OCI-LY1 (cell line): ENCODE measurements at regions not wholly inside any gene's neighbourhood (a gene's known extent, or its start where the extent isn't known, plus 50 kb on each side); places are given as distances from the start of the nearest gene placed in this dataset.

Experiments used
- H2AFZ ChIP-seq: fragments of 200-600 bp; sonication (generic), shearing (Covaris generic); 2 replicates; pipeline ENCODE4 v1.6.0; 2014; ENCODE audit warnings: antibody characterized with exemption, mild to moderate bottlenecking, low read length
- H3F3A ChIP-seq: fragments of 200-600 bp; sonication (generic), shearing (Covaris generic); 2 replicates; pipeline ENCODE4 v1.6.0; 2014; ENCODE audit warnings: mild to moderate bottlenecking, antibody characterized with exemption, low read length, moderate library complexity; ENCODE audit not compliant: insufficient read depth
- H3K27ac ChIP-seq: fragments of 200-600 bp; sonication (generic); 2 replicates; pipeline ENCODE4 v1.5.1; 2014; ENCODE audit warnings: low read length, mixed run types, mild to moderate bottlenecking, low read depth; ENCODE audit not compliant: poor library complexity, severe bottlenecking
- H3K27me3 ChIP-seq: fragments of 200-600 bp; sonication (generic); 2 replicates; pipeline ENCODE4 v1.6.0; 2014; ENCODE audit warnings: antibody characterized with exemption, mild to moderate bottlenecking, low read length, moderate library complexity; ENCODE audit not compliant: insufficient read depth
- H3K36me3 ChIP-seq: fragments of 200-600 bp; sonication (generic); 2 replicates; pipeline ENCODE4 v1.6.1; 2014; ENCODE audit warnings: mild to moderate bottlenecking, antibody characterized with exemption, low read length, moderate library complexity, mixed read lengths; ENCODE audit not compliant: insufficient read depth
- H3K4me1 ChIP-seq: fragments of 200-600 bp; sonication (generic); 2 replicates; pipeline ENCODE4 v1.5.1; 2014; ENCODE audit warnings: mild to moderate bottlenecking, low read length, moderate library complexity; ENCODE audit not compliant: insufficient read depth, severe bottlenecking
- H3K4me2 ChIP-seq: fragments of 200-600 bp; sonication (generic), shearing (Covaris generic); 2 replicates; pipeline ENCODE4 v1.6.1; 2014; ENCODE audit warnings: low read length
- H3K4me3 ChIP-seq: fragments of 200-600 bp; sonication (generic); 2 replicates; pipeline ENCODE4 v1.5.1; 2014; ENCODE audit warnings: low read length, low read depth, mild to moderate bottlenecking, mixed read lengths; ENCODE audit not compliant: poor library complexity, severe bottlenecking
- H3K79me2 ChIP-seq: fragments of 200-600 bp; shearing (Covaris generic); 2 replicates; pipeline ENCODE4 v1.6.1; 2016; ENCODE audit warnings: mixed run types, low read length, mixed read lengths; ENCODE audit not compliant: insufficient read depth
- H3K9ac ChIP-seq: fragments of 200-600 bp; sonication (generic), shearing (Covaris generic); 2 replicates; pipeline ENCODE4 v1.6.1; 2014; ENCODE audit warnings: mild to moderate bottlenecking, low read length, mixed read lengths
- H3K9me2 ChIP-seq: fragments of 200-600 bp; sonication (generic), shearing (Covaris generic); 2 replicates; pipeline ENCODE4 v1.6.1; 2014; ENCODE audit warnings: low read depth, mild to moderate bottlenecking, low read length, mixed read lengths
- H3K9me3 ChIP-seq: fragments of 200-600 bp; shearing (Covaris generic); 2 replicates; pipeline ENCODE4 v1.6.1; 2014; ENCODE audit warnings: low read length, mixed read lengths
- H4K20me1 ChIP-seq: fragments of 200-600 bp; sonication (generic), shearing (Covaris generic); 2 replicates; pipeline ENCODE4 v1.6.0; 2016; ENCODE audit warnings: mild to moderate bottlenecking, low read length; ENCODE audit not compliant: insufficient read depth
- EZH2 ChIP-seq: fragments of 200-600 bp; sonication (generic), shearing (Covaris generic); IDR thresholded peaks from 2 replicates; pipeline ENCODE4 v1.8.0; 2017; ENCODE audit warnings: borderline replicate concordance, mixed run types, mild to moderate bottlenecking, antibody characterized with exemption, low read length, moderate library complexity, mixed read lengths
- TF ChIP-seq, protein P1 (sequence below): fragments of 200-600 bp; sonication (generic), shearing (Covaris generic); IDR thresholded peaks from 2 replicates; pipeline ENCODE4 v1.5.1; 2017; ENCODE audit warnings: mild to moderate bottlenecking, antibody characterized with exemption, low read length, moderate library complexity, mixed read lengths

DNA sequence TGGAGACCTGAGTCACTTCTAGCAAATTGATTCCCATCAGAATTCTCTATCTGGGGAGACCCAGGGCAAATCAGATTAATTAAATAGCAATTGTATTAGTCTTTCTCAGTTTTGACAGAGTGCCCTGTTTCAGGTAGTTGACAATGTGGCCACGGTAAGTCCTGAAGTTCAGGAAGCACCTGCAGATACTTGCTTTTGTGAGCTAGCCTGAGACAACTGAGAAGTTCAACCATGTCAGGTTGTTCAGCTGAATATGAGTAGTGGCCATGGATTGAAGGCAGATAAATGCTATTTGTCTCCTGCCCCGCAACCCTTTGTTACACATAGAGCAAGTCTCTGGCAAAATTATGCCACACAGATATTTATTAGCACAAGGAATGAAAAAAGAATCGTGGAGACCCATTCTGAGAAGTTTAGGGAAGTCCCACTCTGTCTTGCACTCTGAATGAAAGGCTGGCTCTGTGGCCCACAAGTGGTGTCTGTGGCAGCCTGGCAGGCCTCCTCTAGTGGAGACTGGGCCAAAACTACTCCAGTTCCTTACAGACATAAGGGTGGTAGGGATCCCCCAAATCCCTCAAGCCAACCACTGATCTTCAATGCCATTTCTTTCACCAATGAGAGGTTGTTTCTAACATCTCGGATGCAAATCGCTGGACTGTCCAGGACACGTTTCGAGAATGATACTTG is 61.3 kb downstream of the POU3F3 start:
- Histone ChIP-seq H3K36me3 (no peaks in the 10 kb centered on the region), H3K27ac (no peak overlapping the region), H3K9me3 (no peaks in the 10 kb centered on the region), H3K9me2 (no peaks in the 10 kb centered on the region), H3K4me2 (no peak overlapping the region), H3K79me2 (no peaks in the 10 kb centered on the region), H3K9ac (no peak overlapping the region), H2AFZ (no peak overlapping the region), H3K4me1 (no peaks in the 10 kb centered on the region), H3K27me3 (no peaks in the 10 kb centered on the region), H3F3A (no peaks in the 10 kb centered on the region), H4K20me1 (no peaks in the 10 kb centered on the region), H3K4me3 (no peak overlapping the region)
- no peak for TF ChIP-seq EZH2
- TF ChIP-seq, protein P1, sequence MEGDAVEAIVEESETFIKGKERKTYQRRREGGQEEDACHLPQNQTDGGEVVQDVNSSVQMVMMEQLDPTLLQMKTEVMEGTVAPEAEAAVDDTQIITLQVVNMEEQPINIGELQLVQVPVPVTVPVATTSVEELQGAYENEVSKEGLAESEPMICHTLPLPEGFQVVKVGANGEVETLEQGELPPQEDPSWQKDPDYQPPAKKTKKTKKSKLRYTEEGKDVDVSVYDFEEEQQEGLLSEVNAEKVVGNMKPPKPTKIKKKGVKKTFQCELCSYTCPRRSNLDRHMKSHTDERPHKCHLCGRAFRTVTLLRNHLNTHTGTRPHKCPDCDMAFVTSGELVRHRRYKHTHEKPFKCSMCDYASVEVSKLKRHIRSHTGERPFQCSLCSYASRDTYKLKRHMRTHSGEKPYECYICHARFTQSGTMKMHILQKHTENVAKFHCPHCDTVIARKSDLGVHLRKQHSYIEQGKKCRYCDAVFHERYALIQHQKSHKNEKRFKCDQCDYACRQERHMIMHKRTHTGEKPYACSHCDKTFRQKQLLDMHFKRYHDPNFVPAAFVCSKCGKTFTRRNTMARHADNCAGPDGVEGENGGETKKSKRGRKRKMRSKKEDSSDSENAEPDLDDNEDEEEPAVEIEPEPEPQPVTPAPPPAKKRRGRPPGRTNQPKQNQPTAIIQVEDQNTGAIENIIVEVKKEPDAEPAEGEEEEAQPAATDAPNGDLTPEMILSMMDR, result no peak

DNA sequence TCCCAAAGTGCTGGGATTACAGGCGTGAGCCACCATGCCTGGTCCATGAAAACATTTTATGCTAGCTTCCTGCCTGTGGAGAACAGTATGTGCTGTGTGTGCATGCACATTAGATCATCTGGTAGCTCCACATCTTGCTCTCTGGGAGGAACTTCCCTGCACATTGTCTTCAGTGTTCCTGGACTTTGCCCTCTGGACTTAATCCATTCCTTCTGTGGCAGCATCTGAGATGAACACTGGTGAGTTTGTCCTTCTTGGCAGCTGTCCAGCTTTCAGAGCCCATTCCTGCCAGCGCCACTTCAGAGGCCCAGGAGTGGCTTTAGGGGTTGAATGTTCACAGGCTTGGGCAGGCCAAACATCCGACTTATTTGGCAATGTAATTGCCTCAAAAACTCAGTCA is 65.2 kb downstream of the POU3F3 start:
- no peak overlapping the region for H3K4me3 ChIP-seq
- no peaks in the 10 kb centered on the region for H4K20me1 ChIP-seq
- no peak for TF ChIP-seq EZH2
- TF ChIP-seq, protein P1, result no peak
- no peaks in the 10 kb centered on the region for H3K27me3 ChIP-seq
- no peak overlapping the region for H2AFZ ChIP-seq
- no peak overlapping the region for H3K4me2 ChIP-seq
- H3K4me1 ChIP-seq, result no peaks in the 10 kb centered on the region
- H3K9me2 ChIP-seq, result no peaks in the 10 kb centered on the region
- H3F3A ChIP-seq, result no peaks in the 10 kb centered on the region; the same call in 1 of the 2 replicates
- no peak overlapping the region for H3K27ac ChIP-seq
- H3K9ac ChIP-seq, result no peak overlapping the region
- H3K36me3 ChIP-seq, result no peaks in the 10 kb centered on the region
- no peaks in the 10 kb centered on the region for H3K9me3 ChIP-seq
- H3K79me2 ChIP-seq, result no peaks in the 10 kb centered on the region

DNA sequence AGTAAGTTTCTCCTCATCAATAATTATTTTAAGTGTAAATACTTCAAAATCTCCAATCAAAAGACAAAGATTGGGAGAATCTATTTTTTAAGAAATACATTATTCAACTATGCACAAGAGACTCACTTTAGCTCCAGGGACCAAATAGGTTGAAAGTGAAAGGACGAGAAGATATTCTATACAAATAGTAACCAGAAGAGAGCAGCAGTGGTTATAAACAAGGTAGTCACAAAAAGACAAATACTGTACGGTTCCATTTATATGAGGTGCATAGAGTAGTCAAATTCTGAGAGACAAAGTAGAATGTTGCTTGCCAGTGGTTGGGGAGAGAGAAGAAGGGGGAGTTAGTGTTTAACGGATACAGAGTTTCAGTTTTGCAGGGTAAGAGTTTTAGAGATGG is 69.8 kb downstream of the POU3F3 start:
- Histone ChIP-seq H4K20me1 (no peaks in the 10 kb centered on the region), H3K9me3 (no peaks in the 10 kb centered on the region), H3K27me3 (no peaks in the 10 kb centered on the region), H3K9ac (no peak overlapping the region), H3K36me3 (no peaks in the 10 kb centered on the region), H3K4me1 (no peaks in the 10 kb centered on the region), H3F3A (no peaks in the 10 kb centered on the region; the same call in 1 of the 2 replicates), H3K79me2 (no peaks in the 10 kb centered on the region), H2AFZ (no peak overlapping the region), H3K4me3 (no peak overlapping the region), H3K27ac (no peak overlapping the region), H3K4me2 (no peak overlapping the region), H3K9me2 (no peaks in the 10 kb centered on the region)
- TF ChIP-seq, protein P1, result no peak
- no peak for TF ChIP-seq EZH2
